H9 (cell line): ENCODE measurements at regions not wholly inside any gene's neighbourhood (a gene's known extent, or its start where the extent isn't known, plus 50 kb on each side); places are given as distances from the start of the nearest gene placed in this dataset.

ENCODE experiments used
- DNase-seq: peaks from one replicate; pipeline ENCODE4 v3.0.0-alpha.2; 2017
- H2AFZ ChIP-seq: one replicate; pipeline ENCODE4 v1.6.1; 2013; ENCODE audit warnings: mild to moderate bottlenecking, low read length, control low read depth, moderate library complexity
- H2AK5ac ChIP-seq: 2 replicates; pipeline ENCODE4 v1.6.1; 2013; ENCODE audit warnings: low read length, control low read depth, mixed read lengths; ENCODE audit not compliant: insufficient read length
- H2BK120ac ChIP-seq: one replicate; pipeline ENCODE4 v1.6.1; 2013; ENCODE audit warnings: low read depth, mild to moderate bottlenecking, low read length, control low read depth, inconsistent platforms; ENCODE audit not compliant: poor library complexity, severe bottlenecking
- H2BK12ac ChIP-seq: 2 replicates; pipeline ENCODE4 v1.6.1; 2013; ENCODE audit warnings: low read length, control low read depth, mixed read lengths, low read depth; ENCODE audit not compliant: insufficient read length
- H2BK15ac ChIP-seq: 2 replicates; pipeline ENCODE4 v1.6.1; 2013; ENCODE audit warnings: low read depth, low read length, control low read depth
- H2BK20ac ChIP-seq: one replicate; pipeline ENCODE4 v1.6.1; 2013; ENCODE audit warnings: low read depth, mild to moderate bottlenecking, low read length, control low read depth, inconsistent platforms; ENCODE audit not compliant: poor library complexity, severe bottlenecking
- H2BK5ac ChIP-seq: 2 replicates; pipeline ENCODE4 v1.6.1; 2013; ENCODE audit warnings: low read length, control low read depth, mixed read lengths; ENCODE audit not compliant: insufficient read length
- H3K14ac ChIP-seq: 2 replicates; pipeline ENCODE4 v1.6.1; 2013; ENCODE audit warnings: low read length, control low read depth; ENCODE audit not compliant: insufficient read depth
- H3K18ac ChIP-seq: 2 replicates; pipeline ENCODE4 v1.6.1; 2013; ENCODE audit warnings: low read depth, mild to moderate bottlenecking, mixed read lengths, low read length, control low read depth; ENCODE audit not compliant: insufficient read length
- H3K23ac ChIP-seq: 2 replicates; pipeline ENCODE4 v1.6.1; 2013; ENCODE audit warnings: low read length, control low read depth, mixed read lengths, low read depth; ENCODE audit not compliant: insufficient read length
- H3K23me2 ChIP-seq: 2 replicates; pipeline ENCODE4 v1.6.1; 2013; ENCODE audit warnings: low read depth, mild to moderate bottlenecking, mixed read lengths, low read length, control low read depth; ENCODE audit not compliant: insufficient read length, poor library complexity, severe bottlenecking
- H3K27ac ChIP-seq: 2 replicates; pipeline ENCODE4 v1.5.1; 2013; ENCODE audit warnings: low read length, control low read depth, mixed read lengths, low read depth; ENCODE audit not compliant: insufficient read length
- H3K27me3 ChIP-seq: 2 replicates; pipeline ENCODE4 v1.6.1; 2013; ENCODE audit warnings: low read length, control low read depth, inconsistent platforms; ENCODE audit not compliant: insufficient read depth
- H3K4ac ChIP-seq: 2 replicates; pipeline ENCODE4 v1.6.1; 2013; ENCODE audit warnings: low read depth, mild to moderate bottlenecking, control low read depth, inconsistent platforms, low read length, moderate library complexity
- H3K4me1 ChIP-seq: 2 replicates; pipeline ENCODE4 v1.6.1; 2013; ENCODE audit warnings: low read length, control low read depth, inconsistent platforms; ENCODE audit not compliant: insufficient read depth
- H3K4me2 ChIP-seq: 2 replicates; pipeline ENCODE4 v1.6.1; 2013; ENCODE audit warnings: low read length, control low read depth, mixed read lengths; ENCODE audit not compliant: insufficient read length, insufficient read depth
- H3K56ac ChIP-seq: 2 replicates; pipeline ENCODE4 v1.6.1; 2013; ENCODE audit warnings: low read depth, mild to moderate bottlenecking, mixed read lengths, low read length, control low read depth; ENCODE audit not compliant: insufficient read length
- H3K79me1 ChIP-seq: 2 replicates; pipeline ENCODE4 v1.6.1; 2013; ENCODE audit warnings: low read depth, mild to moderate bottlenecking, moderate library complexity, low read length, control low read depth, inconsistent platforms; ENCODE audit not compliant: insufficient read depth, poor library complexity, severe bottlenecking
- H3K79me2 ChIP-seq: 2 replicates; pipeline ENCODE4 v1.6.1; 2013; ENCODE audit warnings: low read length, control low read depth, inconsistent platforms; ENCODE audit not compliant: insufficient read depth
- H3K9ac ChIP-seq: 2 replicates; pipeline ENCODE4 v1.6.1; 2013; ENCODE audit warnings: low read length, control low read depth, mixed read lengths; ENCODE audit not compliant: insufficient read length; ENCODE audit errors: extremely low read depth
- H3K9me3 ChIP-seq: one replicate; pipeline ENCODE4 v1.6.1; 2013; ENCODE audit warnings: low read depth, low read length, inconsistent platforms; ENCODE audit not compliant: control insufficient read depth
- H3T11ph ChIP-seq: one replicate; pipeline ENCODE4 v1.6.1; 2013; ENCODE audit warnings: mild to moderate bottlenecking, low read length, control low read depth, inconsistent platforms
- H4K20me1 ChIP-seq: one replicate; pipeline ENCODE4 v1.6.1; 2013; ENCODE audit not compliant: control insufficient read depth, insufficient read length, insufficient read depth
- H4K5ac ChIP-seq: 2 replicates; pipeline ENCODE4 v1.6.1; 2013; ENCODE audit warnings: low read depth, mild to moderate bottlenecking, mixed read lengths, low read length, control low read depth; ENCODE audit not compliant: insufficient read length
- H4K8ac ChIP-seq: replicated peaks from 2 replicates; pipeline ENCODE4 v1.6.1; 2013; ENCODE audit warnings: low read length, control low read depth, mixed read lengths, low read depth; ENCODE audit not compliant: insufficient read length
- H4K91ac ChIP-seq: 2 replicates; pipeline ENCODE4 v1.6.1; 2013; ENCODE audit warnings: low read depth, mild to moderate bottlenecking, moderate library complexity, mixed read lengths, low read length, control low read depth; ENCODE audit not compliant: insufficient read length
- H3K27ac Mint-ChIP-seq, 3 experiments: 2 replicates in 2 of 3; 3 replicates in 1 of 3; pipeline ENCODE4 v1.8.0; 2020 to 2021; ENCODE audit warnings: mixed read lengths in 3 of 3, mild to moderate bottlenecking in 1 of 3, moderate library complexity in 1 of 3
- H3K27me3 Mint-ChIP-seq: 2 replicates; pipeline ENCODE4 v1.8.0; 2021; ENCODE audit warnings: low read depth, mild to moderate bottlenecking, moderate library complexity, mixed read lengths
- H3K36me3 Mint-ChIP-seq, 3 experiments: 2 replicates in 2 of 3; 3 replicates in 1 of 3; pipeline ENCODE4 v1.8.0; 2020 to 2021; ENCODE audit warnings: low read depth in 3 of 3, mixed read lengths in 3 of 3; ENCODE audit not compliant: insufficient read depth in 1 of 3
- H3K4me1 Mint-ChIP-seq, 2 experiments: 2 replicates each; pipeline ENCODE4 v1.8.0; 2020; ENCODE audit warnings: mixed read lengths in 2 of 2
- H3K4me3 Mint-ChIP-seq, 2 experiments: 2 replicates in 1 of 2; 3 replicates in 1 of 2; pipeline ENCODE4 v1.8.0; 2020 to 2021; ENCODE audit warnings: mild to moderate bottlenecking in 2 of 2, mixed read lengths in 2 of 2, moderate library complexity in 1 of 2
- H3K9me3 Mint-ChIP-seq, 2 experiments: 2 replicates in 1 of 2; 3 replicates in 1 of 2; pipeline ENCODE4 v1.8.0; 2020; ENCODE audit warnings: mild to moderate bottlenecking in 2 of 2, mixed read lengths in 2 of 2, moderate library complexity in 1 of 2
- WGBS: extraction: QIAGEN DNeasy Blood & Tissue Kit; methylation state at CpG from one replicate; pipeline ENCODE4 v1.1.7; 2013; ENCODE audit warnings: missing lambda C conversion rate, low lambda C conversion rate, mixed read lengths; ENCODE audit not compliant: insufficient read length; ENCODE audit errors: extremely low coverage; 5-methylcytosine and 5-hydroxymethylcytosine counted together
- TF ChIP-seq, protein P1 (sequence below): fragments of 200-600 bp; sonication (generic); conservative IDR thresholded peaks from 3 replicates; pipeline ENCODE4 v1.8.0; 2021; ENCODE audit warnings: antibody characterized with exemption, mild to moderate bottlenecking

DNA sequence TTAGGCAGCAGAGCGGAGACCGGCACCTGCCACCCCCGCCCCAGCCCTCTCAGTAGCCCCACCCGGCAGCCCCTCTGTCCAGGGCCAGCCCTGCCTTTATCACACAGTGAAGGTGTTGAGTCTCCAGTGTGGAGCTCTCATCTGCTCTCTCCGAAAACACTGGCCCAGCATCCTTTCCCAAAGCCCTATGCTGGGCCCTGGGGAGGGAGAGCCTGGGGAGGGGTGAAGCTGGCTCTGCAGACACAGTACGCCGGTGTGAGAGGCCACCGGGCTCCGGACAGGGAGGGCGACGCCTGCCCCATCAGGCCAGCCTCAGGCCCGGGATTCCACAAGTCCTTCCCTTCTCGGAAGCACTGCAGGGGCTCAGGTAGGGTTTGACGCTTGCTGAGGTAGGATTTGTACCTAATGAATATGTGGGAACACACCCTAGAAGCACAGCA lies 186.9 kb downstream of the ERMARD start:
- Histone ChIP-seq H3K18ac (no peak overlapping the region), H4K91ac (no peak overlapping the region), H3K4me1 (no peaks in the 10 kb centered on the region), H3K79me1 (no peaks in the 10 kb centered on the region), H3K4me2 (no peak overlapping the region), H2AK5ac (no peak overlapping the region), H2AFZ (no peak overlapping the region), H4K5ac (no peak overlapping the region), H3K56ac (no peak overlapping the region), H3T11ph (no peak overlapping the region), H2BK15ac (no peak overlapping the region), H3K9ac (no peak overlapping the region), H2BK120ac (no peak overlapping the region), H3K9me3 (no peaks in the 10 kb centered on the region), H3K27me3 (no peaks in the 10 kb centered on the region; the same call in 1 of the 2 replicates), H3K23ac (no peak overlapping the region), H3K23me2 (no peaks in the 10 kb centered on the region), H3K4ac (no peak overlapping the region), H4K8ac (no peak overlapping the region), H2BK12ac (no peak overlapping the region), H3K27ac (no peak overlapping the region), H2BK20ac (no peak overlapping the region), H3K79me2 (no peaks in the 10 kb centered on the region), H2BK5ac (no peak overlapping the region), H4K20me1 (no peaks in the 10 kb centered on the region), H3K14ac (no peak overlapping the region; the same call in 1 of the 2 replicates)
- Mint-ChIP-seq H3K4me1 (peaks cover 9 to 20% of the 10 kb centered on the region in 2 experiments), H3K9me3 (no peaks in the 10 kb centered on the region), H3K27me3 (peaks cover 76% of the 10 kb centered on the region), H3K27ac (no peak overlapping the region), H3K36me3 (no peaks in the 10 kb centered on the region; a peak in 2 of 7 replicates), H3K4me3 (no peak overlapping the region)
- TF ChIP-seq, protein P1, sequence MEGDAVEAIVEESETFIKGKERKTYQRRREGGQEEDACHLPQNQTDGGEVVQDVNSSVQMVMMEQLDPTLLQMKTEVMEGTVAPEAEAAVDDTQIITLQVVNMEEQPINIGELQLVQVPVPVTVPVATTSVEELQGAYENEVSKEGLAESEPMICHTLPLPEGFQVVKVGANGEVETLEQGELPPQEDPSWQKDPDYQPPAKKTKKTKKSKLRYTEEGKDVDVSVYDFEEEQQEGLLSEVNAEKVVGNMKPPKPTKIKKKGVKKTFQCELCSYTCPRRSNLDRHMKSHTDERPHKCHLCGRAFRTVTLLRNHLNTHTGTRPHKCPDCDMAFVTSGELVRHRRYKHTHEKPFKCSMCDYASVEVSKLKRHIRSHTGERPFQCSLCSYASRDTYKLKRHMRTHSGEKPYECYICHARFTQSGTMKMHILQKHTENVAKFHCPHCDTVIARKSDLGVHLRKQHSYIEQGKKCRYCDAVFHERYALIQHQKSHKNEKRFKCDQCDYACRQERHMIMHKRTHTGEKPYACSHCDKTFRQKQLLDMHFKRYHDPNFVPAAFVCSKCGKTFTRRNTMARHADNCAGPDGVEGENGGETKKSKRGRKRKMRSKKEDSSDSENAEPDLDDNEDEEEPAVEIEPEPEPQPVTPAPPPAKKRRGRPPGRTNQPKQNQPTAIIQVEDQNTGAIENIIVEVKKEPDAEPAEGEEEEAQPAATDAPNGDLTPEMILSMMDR = no peak
- WGBS = no CpG with 5 or more reads among the region's 14 CpGs
- no peak for DNase-seq
